ENCODE measurements at regions not wholly inside any gene's neighbourhood (a gene's known extent, or its start where the extent isn't known, plus 50 kb on each side); places are given as distances from the start of the nearest gene placed in this dataset.

DNA sequence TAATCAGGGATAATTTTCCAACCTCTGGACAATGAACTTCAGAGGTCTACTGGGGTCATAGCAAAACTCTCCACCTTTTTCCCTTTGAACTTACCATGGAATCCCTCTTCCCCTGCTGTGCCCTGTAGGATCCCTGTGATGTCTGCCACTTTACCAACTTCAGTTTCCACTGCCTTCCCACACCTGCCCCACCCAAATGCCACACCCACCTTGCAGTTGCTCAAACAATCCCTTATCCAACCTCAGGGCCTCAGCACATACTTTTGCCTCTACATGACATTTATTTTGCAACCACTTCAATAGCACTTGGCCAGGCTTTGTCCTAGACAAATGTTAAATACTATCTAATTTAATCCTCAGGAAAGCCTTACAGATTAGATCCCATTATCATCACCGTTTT, 463.7 kb upstream of the WWC1 start:
- no peak for TF ChIP-seq CTCF (IDR thresholded peaks at IDR 0.05; ENCODE audit: borderline replicate concordance, insufficient read depth, low read depth, low read length)
- H3K4me3 ChIP-seq (ENCODE audit: low read depth, low read length): no peak overlapping the region

DNA sequence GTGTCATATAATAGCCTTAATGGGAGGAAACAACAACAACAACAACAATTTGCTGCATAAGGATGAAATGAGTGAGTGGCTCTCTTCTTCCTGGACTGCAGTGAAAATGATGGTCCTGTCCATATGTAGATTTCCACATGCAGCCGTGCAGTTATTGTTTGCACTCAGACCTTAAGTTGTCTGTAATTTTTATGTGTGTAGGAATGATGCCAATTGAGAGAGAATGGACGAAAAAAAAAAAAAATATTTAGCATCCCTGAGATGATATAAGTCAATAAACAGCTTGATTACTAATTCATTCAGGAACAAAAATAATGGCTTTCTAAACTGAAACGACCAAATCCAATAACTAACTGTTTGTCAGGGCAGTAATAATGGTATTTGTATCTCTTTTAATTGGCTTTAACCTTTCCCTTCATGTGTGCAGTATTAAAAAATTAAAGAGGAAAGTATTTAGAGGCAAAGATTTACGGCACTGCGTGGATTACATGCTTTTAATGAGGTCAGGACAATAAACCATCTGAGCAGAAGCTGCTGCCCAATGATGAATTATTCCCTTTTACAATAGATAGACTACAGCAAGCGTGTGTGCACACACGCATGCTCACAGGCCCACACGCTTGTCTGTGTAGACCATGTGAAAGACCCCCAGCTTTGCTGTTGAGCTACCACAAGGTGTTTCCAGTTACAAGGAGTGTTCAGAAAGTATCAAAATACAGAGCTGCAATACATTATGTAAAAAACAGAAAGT, 459.5 kb upstream of the WWC1 start:
- TF ChIP-seq CTCF (IDR thresholded peaks at IDR 0.05; ENCODE audit: borderline replicate concordance, insufficient read depth, low read depth, low read length): no peak
- H3K4me3 ChIP-seq (ENCODE audit: low read depth, low read length): no peak overlapping the region

GRCh38 chr5:167832609-167833008, 458.8 kb upstream of the WWC1 start:
- no peak for TF ChIP-seq CTCF (IDR thresholded peaks at IDR 0.05; ENCODE audit: borderline replicate concordance, insufficient read depth, low read depth, low read length)
- H3K4me3 ChIP-seq (ENCODE audit: low read depth, low read length): no peak overlapping the region

- TF ChIP-seq CTCF (IDR thresholded peaks at IDR 0.05; ENCODE audit: borderline replicate concordance, insufficient read depth, low read depth, low read length): no peak
- no peak overlapping the region for H3K4me3 ChIP-seq (ENCODE audit: low read depth, low read length)
Observed at GRCh38 chr5:167833456-167833855, 458.0 kb upstream of the WWC1 start.

- no peak for TF ChIP-seq CTCF (IDR thresholded peaks at IDR 0.05; ENCODE audit: borderline replicate concordance, insufficient read depth, low read depth, low read length)
- H3K4me3 ChIP-seq (ENCODE audit: low read depth, low read length): no peak overlapping the region
Observed at GRCh38 chr5:167835146-167835545, 456.3 kb upstream of the WWC1 start.

GRCh38 chr5:167837127-167837526, 454.3 kb upstream of the WWC1 start:
- no peak overlapping the region for H3K4me3 ChIP-seq (ENCODE audit: low read depth, low read length)
- no peak for TF ChIP-seq CTCF (IDR thresholded peaks at IDR 0.05; ENCODE audit: borderline replicate concordance, insufficient read depth, low read depth, low read length)

DNA sequence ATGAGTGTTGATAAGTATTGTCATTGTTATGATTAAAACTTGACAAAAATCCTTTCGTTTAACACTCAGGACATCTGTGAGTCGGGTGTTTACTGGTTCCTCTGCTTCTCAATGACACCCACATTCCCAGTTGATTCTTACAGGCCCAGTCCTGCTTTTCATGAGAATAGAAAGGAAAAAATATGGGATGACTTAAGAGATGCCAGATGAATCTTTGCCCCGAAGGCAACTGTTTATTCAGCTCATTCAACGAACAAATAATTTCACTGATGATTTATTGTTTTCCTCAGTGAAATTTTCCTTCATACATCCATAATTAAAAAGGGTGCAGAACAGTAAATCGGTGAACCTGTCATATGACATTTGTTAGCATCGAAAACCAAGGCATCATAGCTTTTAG, 452.4 kb upstream of the WWC1 start:
- no peak overlapping the region for H3K4me3 ChIP-seq (ENCODE audit: low read depth, low read length)
- TF ChIP-seq CTCF (IDR thresholded peaks at IDR 0.05; ENCODE audit: borderline replicate concordance, insufficient read depth, low read depth, low read length): no peak

All from GM12875 (cell line).